CD4-positive, CD25-positive, alpha-beta regulatory T cell (primary cell): ENCODE measurements at regions not wholly inside any gene's neighbourhood (a gene's known extent, or its start where the extent isn't known, plus 50 kb on each side); places are given as distances from the start of the nearest gene placed in this dataset.

ENCODE experiments used
- ATAC-seq, 2 donors: fragments of 150-1000 bp; cut with Tn5 transposase; one replicate each; pipeline ENCODE4 v1.10.0; 2021; ENCODE audit warnings: low read depth in 2 of 2, moderate number of reproducible peaks in 2 of 2, moderate library complexity in 1 of 2
- DNase-seq, 3 donors: peaks; one replicate each; pipeline versions ENCODE4 v3.0.0 to v3.0.0-alpha.2; 2012 to 2022; ENCODE audit warnings: mixed read lengths in 1 of 3
- H3K27ac ChIP-seq: one replicate; pipeline ENCODE4 v1.7.0; 2013; ENCODE audit warnings: mild to moderate bottlenecking, low read length; ENCODE audit not compliant: insufficient read depth, poor library complexity, severe bottlenecking
- H3K27me3 ChIP-seq: one replicate; pipeline ENCODE4 v1.7.0; 2013; ENCODE audit warnings: low read length; ENCODE audit not compliant: control insufficient read depth, insufficient read depth
- H3K36me3 ChIP-seq: one replicate; pipeline ENCODE4 v1.7.0; 2013; ENCODE audit warnings: mild to moderate bottlenecking, low read length, moderate library complexity; ENCODE audit not compliant: control insufficient read depth, insufficient read depth
- H3K4me1 ChIP-seq: 2 replicates; pipeline ENCODE4 v1.7.0; 2013; ENCODE audit warnings: mild to moderate bottlenecking, low read length; ENCODE audit not compliant: insufficient read depth, control insufficient read depth, poor library complexity, severe bottlenecking
- H3K4me3 ChIP-seq: one replicate; pipeline ENCODE4 v1.7.0; 2013; ENCODE audit warnings: low read depth, mild to moderate bottlenecking, low read length, moderate library complexity
- H3K9me3 ChIP-seq, 2 experiments: 1 replicate in 1 of 2; 2 replicates in 1 of 2; pipeline ENCODE4 v1.7.0; 2013; ENCODE audit warnings: low read length in 2 of 2, mild to moderate bottlenecking in 1 of 2, moderate library complexity in 1 of 2; ENCODE audit not compliant: control insufficient read depth in 2 of 2
- H3K27ac Mint-ChIP-seq, 3 donors: one replicate each; pipeline ENCODE4 v1.8.0; 2020 to 2022; ENCODE audit warnings: mild to moderate bottlenecking in 3 of 3, mixed read lengths in 3 of 3, moderate library complexity in 2 of 3
- H3K27me3 Mint-ChIP-seq: one replicate; pipeline ENCODE4 v1.8.0; 2022; ENCODE audit warnings: mild to moderate bottlenecking, mixed read lengths
- H3K36me3 Mint-ChIP-seq: one replicate; pipeline ENCODE4 v1.8.0; 2020; ENCODE audit warnings: mixed read lengths
- H3K4me1 Mint-ChIP-seq, 4 donors: one replicate each; pipeline ENCODE4 v1.8.0; 2020 to 2022; ENCODE audit warnings: mixed read lengths in 4 of 4, mild to moderate bottlenecking in 1 of 4
- H3K4me3 Mint-ChIP-seq, 4 donors: one replicate each; pipeline ENCODE4 v1.8.0; 2020 to 2022; ENCODE audit warnings: mild to moderate bottlenecking in 4 of 4, mixed read lengths in 4 of 4, moderate library complexity in 3 of 4
- H3K9me3 Mint-ChIP-seq, 7 donors: one replicate each; pipeline ENCODE4 v1.8.0; 2020 to 2022; ENCODE audit warnings: mixed read lengths in 7 of 7, mild to moderate bottlenecking in 3 of 7, moderate library complexity in 2 of 7

- no peaks in the 10 kb centered on the region for H3K27me3 Mint-ChIP-seq
- ATAC-seq: no peak
These were observed 780.9 kb downstream of the ARAP2 start for GRCh38 chr4:35463251-35463952.

DNA sequence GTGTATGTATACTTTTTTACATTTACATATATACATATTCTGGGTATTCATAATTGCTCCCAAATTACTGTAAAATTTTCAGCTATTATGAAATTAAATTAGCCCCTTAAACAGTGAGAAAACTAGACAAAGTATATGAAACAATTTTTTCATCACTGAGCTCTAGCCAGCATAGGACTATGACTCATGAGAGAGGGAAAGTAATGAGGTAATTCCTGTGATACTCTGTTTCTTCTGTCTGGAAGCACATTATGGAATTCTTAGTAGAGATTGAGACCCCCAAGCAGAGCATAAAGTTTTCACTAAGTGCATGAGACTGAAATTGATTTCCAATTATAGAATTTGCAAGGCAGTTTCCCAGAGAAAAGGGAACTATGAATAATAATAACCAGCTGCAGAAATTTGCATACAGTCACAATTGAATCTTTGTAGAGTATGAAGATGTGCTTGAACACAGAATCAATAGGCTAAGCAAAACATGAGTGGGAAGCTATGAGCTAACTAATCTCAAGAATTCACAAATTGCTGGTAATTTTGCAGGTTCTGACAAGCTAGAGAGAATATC is 779.3 kb downstream of the ARAP2 start:
- no peak overlapping the region for H3K27ac Mint-ChIP-seq
- ATAC-seq (no peak), DNase-seq (no peak)
- Histone ChIP-seq H3K4me1 (no peaks in the 10 kb centered on the region), H3K9me3 (no peaks in the 10 kb centered on the region), H3K27ac (no peak overlapping the region), H3K36me3 (no peaks in the 10 kb centered on the region), H3K4me3 (no peak overlapping the region), H3K27me3 (no peaks in the 10 kb centered on the region)
- H3K4me3 Mint-ChIP-seq: no peak overlapping the region
- H3K36me3 Mint-ChIP-seq: no peaks in the 10 kb centered on the region
- H3K9me3 Mint-ChIP-seq: peaks cover 0 to 11% (median 2%) of the 10 kb centered on the region in 7 donors
- H3K27me3 Mint-ChIP-seq: no peaks in the 10 kb centered on the region
- H3K4me1 Mint-ChIP-seq: no peaks in the 10 kb centered on the region

More at GRCh38 chr4:35463251-35463952, 780.9 kb downstream of the ARAP2 start:
- no peak overlapping the region for H3K4me3 Mint-ChIP-seq
- Histone ChIP-seq H3K9me3 (no peaks in the 10 kb centered on the region), H3K4me3 (no peak overlapping the region), H3K27ac (no peak overlapping the region), H3K36me3 (no peaks in the 10 kb centered on the region), H3K4me1 (no peaks in the 10 kb centered on the region), H3K27me3 (no peaks in the 10 kb centered on the region)
- DNase-seq: no peak
- H3K27ac Mint-ChIP-seq: no peak overlapping the region
- H3K4me1 Mint-ChIP-seq: no peaks in the 10 kb centered on the region
- H3K9me3 Mint-ChIP-seq: peaks cover 0 to 17% (median 9%) of the 10 kb centered on the region in 7 donors
- no peaks in the 10 kb centered on the region for H3K36me3 Mint-ChIP-seq

DNA sequence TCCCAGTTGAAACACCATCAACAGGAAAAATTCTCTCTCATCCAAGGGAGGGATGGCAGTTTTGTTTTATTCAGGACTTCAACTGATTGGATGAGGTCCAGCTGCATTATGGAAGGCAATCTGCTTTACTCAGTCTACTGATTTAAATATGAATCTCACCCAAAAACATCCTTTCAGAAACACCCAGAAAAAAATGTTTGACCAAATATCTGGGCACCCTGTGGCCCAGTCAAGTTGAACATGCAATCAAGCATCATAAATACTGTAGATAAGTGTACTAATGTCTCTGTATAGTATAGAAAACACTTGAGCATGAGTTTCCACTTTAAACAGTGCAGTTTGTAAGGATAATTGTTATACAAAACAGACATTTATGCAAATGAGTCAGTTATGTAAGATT is 753.2 kb downstream of the ARAP2 start:
- H3K27me3 Mint-ChIP-seq: no peaks in the 10 kb centered on the region
- H3K4me3 Mint-ChIP-seq: no peak overlapping the region
- H3K27ac ChIP-seq: no peak overlapping the region
- H3K4me1 Mint-ChIP-seq: no peaks in the 10 kb centered on the region
- ATAC-seq (no peak), DNase-seq (no peak)
- H3K9me3 ChIP-seq: no peaks in the 10 kb centered on the region
- no peaks in the 10 kb centered on the region for H3K27me3 ChIP-seq
- no peak overlapping the region for H3K27ac Mint-ChIP-seq
- H3K4me3 ChIP-seq: no peak overlapping the region
- no peaks in the 10 kb centered on the region for H3K4me1 ChIP-seq
- H3K36me3 ChIP-seq: no peaks in the 10 kb centered on the region
- peaks cover 0 to 10% (median 3%) of the 10 kb centered on the region in 7 donors for H3K9me3 Mint-ChIP-seq
- no peaks in the 10 kb centered on the region for H3K36me3 Mint-ChIP-seq

GRCh38 chr4:35493977-35494376 is 750.3 kb downstream of the ARAP2 start:
- ATAC-seq: peak in 1 of 2 donors; percentile 24
- no peak overlapping the region for H3K27ac ChIP-seq
- Mint-ChIP-seq H3K27me3 (no peaks in the 10 kb centered on the region), H3K27ac (no peak overlapping the region), H3K9me3 (peaks cover 3 to 15% (median 4%) of the 10 kb centered on the region in 7 donors), H3K4me1 (no peaks in the 10 kb centered on the region), H3K4me3 (no peak overlapping the region), H3K36me3 (no peaks in the 10 kb centered on the region)
- H3K4me3 ChIP-seq: no peak overlapping the region
- no peak for DNase-seq
- no peaks in the 10 kb centered on the region for H3K27me3 ChIP-seq
- no peaks in the 10 kb centered on the region for H3K36me3 ChIP-seq
- no peaks in the 10 kb centered on the region for H3K9me3 ChIP-seq
- H3K4me1 ChIP-seq: no peaks in the 10 kb centered on the region

DNA sequence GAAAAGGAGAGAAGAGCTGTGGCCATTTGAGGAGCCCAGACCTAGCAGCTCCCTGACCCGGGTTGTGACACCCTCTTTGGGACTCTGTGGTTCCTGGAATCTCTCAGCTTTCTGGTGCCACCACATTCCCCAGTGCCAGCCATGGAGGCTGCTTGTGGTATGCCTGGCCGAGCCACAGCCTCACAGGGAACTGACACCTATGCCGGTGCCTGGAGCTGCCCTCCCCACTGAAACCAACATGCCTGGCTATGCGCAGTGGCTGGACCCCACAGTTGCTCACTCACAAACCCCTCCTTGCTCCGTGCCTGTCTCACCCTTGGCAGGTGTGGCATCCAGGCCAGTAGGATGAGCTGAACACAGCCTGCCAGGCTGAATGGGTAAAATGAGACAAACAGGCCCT is 749.4 kb downstream of the ARAP2 start:
- no peaks in the 10 kb centered on the region for H3K27me3 Mint-ChIP-seq
- H3K27ac ChIP-seq: no peak overlapping the region
- no peaks in the 10 kb centered on the region for H3K4me1 ChIP-seq
- no peaks in the 10 kb centered on the region for H3K36me3 ChIP-seq
- no peaks in the 10 kb centered on the region for H3K36me3 Mint-ChIP-seq
- H3K27ac Mint-ChIP-seq: no peak overlapping the region
- H3K4me1 Mint-ChIP-seq: no peaks in the 10 kb centered on the region
- H3K9me3 ChIP-seq: no peaks in the 10 kb centered on the region
- ATAC-seq: no peak
- H3K27me3 ChIP-seq: no peaks in the 10 kb centered on the region
- no peak overlapping the region for H3K4me3 Mint-ChIP-seq
- H3K4me3 ChIP-seq: no peak overlapping the region
- peaks cover 0 to 10% (median 5%) of the 10 kb centered on the region in 7 donors for H3K9me3 Mint-ChIP-seq
- DNase-seq: no peak

DNA sequence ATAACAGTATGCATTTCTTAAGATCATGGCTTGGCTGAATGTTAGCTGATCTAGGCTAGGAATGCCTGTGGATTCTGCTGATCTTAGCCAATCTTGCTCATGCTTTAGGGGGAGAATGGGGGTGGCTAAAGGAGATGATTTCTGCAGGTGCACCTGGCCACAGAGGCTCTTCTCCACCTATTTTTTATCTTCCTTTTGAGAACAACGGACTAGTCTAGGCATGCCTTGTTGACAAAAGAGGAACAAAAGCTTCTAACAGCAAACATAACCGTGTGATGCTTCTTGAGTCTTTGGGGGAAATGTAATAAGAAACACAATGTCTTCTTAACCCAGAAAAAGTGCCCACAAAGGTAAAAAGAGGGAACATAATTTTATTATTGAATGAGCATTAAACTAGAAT is 743.5 kb downstream of the ARAP2 start:
- H3K9me3 Mint-ChIP-seq: peaks cover 0 to 16% (median 4%) of the 10 kb centered on the region in 7 donors
- DNase-seq: no peak
- no peak overlapping the region for H3K4me3 Mint-ChIP-seq
- no peaks in the 10 kb centered on the region for H3K9me3 ChIP-seq
- no peaks in the 10 kb centered on the region for H3K36me3 ChIP-seq
- no peak overlapping the region for H3K27ac Mint-ChIP-seq
- ATAC-seq: no peak
- H3K27ac ChIP-seq: no peak overlapping the region
- H3K4me1 ChIP-seq: no peaks in the 10 kb centered on the region
- H3K27me3 Mint-ChIP-seq: no peaks in the 10 kb centered on the region
- no peak overlapping the region for H3K4me3 ChIP-seq
- H3K27me3 ChIP-seq: no peaks in the 10 kb centered on the region
- no peaks in the 10 kb centered on the region for H3K4me1 Mint-ChIP-seq
- H3K36me3 Mint-ChIP-seq: no peaks in the 10 kb centered on the region

GRCh38 chr4:35503435-35503834 is 740.9 kb downstream of the ARAP2 start:
- no peaks in the 10 kb centered on the region for H3K4me1 ChIP-seq
- peak overlapping the region in 1 of 3 donors; percentile 3 for H3K27ac Mint-ChIP-seq
- no peak overlapping the region for H3K27ac ChIP-seq
- no peak overlapping the region for H3K4me3 ChIP-seq
- H3K36me3 Mint-ChIP-seq: no peaks in the 10 kb centered on the region
- H3K27me3 Mint-ChIP-seq: no peaks in the 10 kb centered on the region
- DNase-seq (no peak), ATAC-seq (no peak)
- no peak overlapping the region for H3K4me3 Mint-ChIP-seq
- H3K27me3 ChIP-seq: no peaks in the 10 kb centered on the region
- H3K36me3 ChIP-seq: no peaks in the 10 kb centered on the region
- H3K9me3 ChIP-seq: no peaks in the 10 kb centered on the region
- peaks cover 0 to 11% (median 0%) of the 10 kb centered on the region in 7 donors for H3K9me3 Mint-ChIP-seq
- H3K4me1 Mint-ChIP-seq: no peaks in the 10 kb centered on the region

- DNase-seq (no peak), ATAC-seq (no peak)
- Mint-ChIP-seq H3K4me1 (no peaks in the 10 kb centered on the region), H3K4me3 (no peak overlapping the region), H3K9me3 (peaks cover 0 to 11% (median 0%) of the 10 kb centered on the region in 7 donors), H3K27ac (no peak overlapping the region), H3K27me3 (no peaks in the 10 kb centered on the region), H3K36me3 (no peaks in the 10 kb centered on the region)
- no peak overlapping the region for H3K4me3 ChIP-seq
- no peaks in the 10 kb centered on the region for H3K27me3 ChIP-seq
- H3K27ac ChIP-seq: no peak overlapping the region
- H3K9me3 ChIP-seq: no peaks in the 10 kb centered on the region
- H3K36me3 ChIP-seq: no peaks in the 10 kb centered on the region
- H3K4me1 ChIP-seq: no peaks in the 10 kb centered on the region
These were observed 738.2 kb downstream of the ARAP2 start for GRCh38 chr4:35506161-35506560.
